Keratinocyte (primary cell): ENCODE measurements at regions not wholly inside any gene's neighbourhood (a gene's known extent, or its start where the extent isn't known, plus 50 kb on each side); places are given as distances from the start of the nearest gene placed in this dataset.
"Not testable (repeated sequence)": the region's sequence is repeated elsewhere in the genome, so short reads cannot be mapped to it uniquely, and the experiment has no call there.

Source experiments
- CTCF ChIP-seq, 3 experiments: IDR thresholded peaks in 1 of 3; conservative IDR thresholded peaks in 1 of 3; optimal IDR thresholded peaks in 1 of 3; 2 replicates in 2 of 3; 3 replicates in 1 of 3; pipeline versions ENCODE3 to v1.5.1; 2011; ENCODE audit warnings: low read length in 3 of 3, mild to moderate bottlenecking in 3 of 3, moderate library complexity in 2 of 3, control low read depth in 1 of 3, inconsistent platforms in 1 of 3; ENCODE audit not compliant: insufficient read depth in 2 of 3; ENCODE audit errors: extremely low read depth in 1 of 3
- EZH2 ChIP-seq: IDR thresholded peaks from one replicate; pipeline ENCODE4 v1.6.1; 2012; ENCODE audit warnings: inconsistent platforms, mild to moderate bottlenecking, low read length, moderate library complexity

GRCh38 chr1:206366131-206366530 lies 104.1 kb upstream of the IKBKE start:
- not testable (repeated sequence) for TF ChIP-seq CTCF (optimal IDR thresholded peaks at IDR 0.05 in 1 of 3, IDR thresholded peaks at IDR 0.05 in 1 of 3, conservative IDR thresholded peaks at IDR 0.05 in 1 of 3; ENCODE audit: extremely low read depth in 1 of 3, insufficient read depth in 2 of 3, low read length in 3 of 3); EZH2
